NCI-H1694 treated with DMSO at 0.1 percent for 48 hours (cell line): ENCODE measurements at regions not wholly inside any gene's neighbourhood (a gene's known extent, or its start where the extent isn't known, plus 50 kb on each side); places are given as distances from the start of the nearest gene placed in this dataset.

Experiments
- DNase-seq: peaks from one replicate; lab custom pipeline; 2025; lab: John Stamatoyannopoulos, UW

GRCh38 chr6:165082636-165083035 is 226.8 kb downstream of the C6orf118 start:
- DNase-seq, result no peak

- DNase-seq, result no peak
These were observed 227.4 kb downstream of the C6orf118 start for GRCh38 chr6:165081944-165082532.

GRCh38 chr6:165077876-165078275 is 231.5 kb downstream of the C6orf118 start:
- no peak for DNase-seq

GRCh38 chr6:165071906-165072305 is 237.5 kb downstream of the C6orf118 start:
- no peak for DNase-seq

GRCh38 chr6:165060720-165061119 is 248.7 kb downstream of the C6orf118 start:
- no peak for DNase-seq

- no peak for DNase-seq
These were observed 250.4 kb downstream of the C6orf118 start for GRCh38 chr6:165059032-165059431.

- no peak for DNase-seq
These were observed 253.1 kb downstream of the C6orf118 start for GRCh38 chr6:165056292-165056691.

GRCh38 chr6:165055231-165055630 is 254.2 kb downstream of the C6orf118 start:
- no peak for DNase-seq

GRCh38 chr6:165052561-165053480 is 256.6 kb downstream of the C6orf118 start:
- no peak for DNase-seq

GRCh38 chr6:165049362-165049761 is 260.0 kb downstream of the C6orf118 start:
- no peak for DNase-seq

- DNase-seq, result no peak
These were observed 261.5 kb downstream of the C6orf118 start for GRCh38 chr6:165047952-165048351.

GRCh38 chr6:165045631-165046030 is 263.8 kb downstream of the C6orf118 start:
- DNase-seq, result no peak

GRCh38 chr6:165042912-165043311 is 266.5 kb downstream of the C6orf118 start:
- DNase-seq, result no peak

- no peak for DNase-seq
These were observed 269.0 kb downstream of the C6orf118 start for GRCh38 chr6:165040440-165040839.

- DNase-seq, result no peak
These were observed 275.1 kb downstream of the C6orf118 start for GRCh38 chr6:165034271-165034741.

- no peak for DNase-seq
These were observed 277.9 kb downstream of the C6orf118 start for GRCh38 chr6:165031502-165031901.

- no peak for DNase-seq
These were observed 284.4 kb downstream of the C6orf118 start for GRCh38 chr6:165025040-165025439.

- DNase-seq, result no peak
These were observed 289.7 kb downstream of the C6orf118 start for GRCh38 chr6:165019681-165020080.

- DNase-seq, result no peak
These were observed 293.7 kb downstream of the C6orf118 start for GRCh38 chr6:165015676-165016075.

- no peak for DNase-seq
These were observed 295.7 kb downstream of the C6orf118 start for GRCh38 chr6:165013701-165014100.

- DNase-seq, result no peak
These were observed 297.2 kb downstream of the C6orf118 start for GRCh38 chr6:165012183-165012582.

- DNase-seq, result no peak
These were observed 298.6 kb downstream of the C6orf118 start for GRCh38 chr6:165010556-165011535.
